Neural cell (in vitro differentiated cells): ENCODE measurements at regions not wholly inside any gene's neighbourhood (a gene's known extent, or its start where the extent isn't known, plus 50 kb on each side); places are given as distances from the start of the nearest gene placed in this dataset.

ENCODE experiments used
- H2AFZ ChIP-seq: fragments of 200-600, 300-800 bp; sonication (generic), shearing (Covaris generic); 2 replicates; pipeline ENCODE4 v1.6.0; 2014; ENCODE audit warnings: low read depth, mild to moderate bottlenecking, antibody characterized with exemption, low read length, moderate library complexity
- H3F3A ChIP-seq: fragments of 200-600 bp; shearing (Covaris generic); 2 replicates; pipeline ENCODE4 v1.6.1; 2016; ENCODE audit warnings: mild to moderate bottlenecking, moderate library complexity, mixed read lengths, antibody characterized with exemption, low read length; ENCODE audit not compliant: insufficient read depth, poor library complexity, severe bottlenecking
- H3K27ac ChIP-seq: fragments of 200-600, 300-800 bp; sonication (generic), shearing (Covaris generic); 2 replicates; pipeline ENCODE4 v1.5.1; 2014; ENCODE audit warnings: mild to moderate bottlenecking, low read length, moderate library complexity
- H3K27me3 ChIP-seq: fragments of 300-800, 200-600 bp; sonication (generic), shearing (Covaris generic); 2 replicates; pipeline ENCODE4 v1.6.0; 2014; ENCODE audit warnings: mild to moderate bottlenecking, low read depth, low read length, moderate library complexity; ENCODE audit not compliant: insufficient read depth
- H3K36me3 ChIP-seq: fragments of 300-800, 200-600 bp; sonication (generic), shearing (Covaris generic); 2 replicates; pipeline ENCODE4 v1.5.1; 2014; ENCODE audit warnings: mild to moderate bottlenecking, antibody characterized with exemption, low read length, moderate library complexity; ENCODE audit not compliant: insufficient read depth
- H3K4me2 ChIP-seq: fragments of 300-800, 200-600 bp; sonication (generic), shearing (Covaris generic); 2 replicates; pipeline ENCODE4 v1.6.0; 2014; ENCODE audit warnings: mild to moderate bottlenecking, low read length
- H3K4me3 ChIP-seq: fragments of 300-800, 200-600 bp; sonication (generic), shearing (Covaris generic); 2 replicates; pipeline ENCODE4 v1.5.1; 2014; ENCODE audit warnings: mild to moderate bottlenecking, low read length, moderate library complexity
- H3K79me2 ChIP-seq: fragments of 200-600 bp; shearing (Covaris generic); replicated peaks from 2 replicates; pipeline ENCODE4 v1.6.0; 2014; ENCODE audit warnings: mild to moderate bottlenecking, low read length, moderate library complexity; ENCODE audit not compliant: insufficient read depth
- H3K9ac ChIP-seq: fragments of 300-800, 200-600 bp; sonication (generic), shearing (Covaris generic); 2 replicates; pipeline ENCODE4 v1.6.1; 2016; ENCODE audit warnings: mild to moderate bottlenecking, low read length, mixed read lengths
- H3K9me2 ChIP-seq: fragments of 200-600 bp; shearing (Covaris generic); 2 replicates; pipeline ENCODE4 v1.6.1; 2016; ENCODE audit warnings: mild to moderate bottlenecking, low read length, mixed read lengths; ENCODE audit not compliant: insufficient read depth
- H3K9me3 ChIP-seq: fragments of 200-600, 300-800 bp; sonication (generic), shearing (Covaris generic); 2 replicates; pipeline ENCODE4 v1.6.1; 2016; ENCODE audit warnings: mild to moderate bottlenecking, mixed run types, low read length, moderate library complexity, mixed read lengths
- H4K20me1 ChIP-seq: fragments of 200-600 bp; shearing (Covaris generic); 2 replicates; pipeline ENCODE4 v1.6.1; 2016; ENCODE audit warnings: mild to moderate bottlenecking, mixed run types; ENCODE audit not compliant: insufficient read depth
- EP300 ChIP-seq: fragments of 450-650 bp; conservative IDR thresholded peaks from 2 replicates; pipeline ENCODE4 v1.6.1; 2014; ENCODE audit warnings: antibody characterized with exemption, mild to moderate bottlenecking, moderate library complexity; ENCODE audit not compliant: poor library complexity, severe bottlenecking
- EZH2 ChIP-seq: fragments of 200-600, 300-800 bp; shearing (Covaris generic), sonication (generic); IDR thresholded peaks from 2 replicates; pipeline ENCODE4 v1.6.1; 2014; ENCODE audit warnings: antibody characterized with exemption, low read length, borderline replicate concordance, mild to moderate bottlenecking; ENCODE audit not compliant: insufficient read depth, poor library complexity, severe bottlenecking
- MXI1 ChIP-seq: fragments of 450-650 bp; conservative IDR thresholded peaks from 2 replicates; pipeline ENCODE4 v1.6.1; 2014; ENCODE audit warnings: antibody characterized with exemption, mild to moderate bottlenecking; ENCODE audit not compliant: poor library complexity, severe bottlenecking
- POLR2AphosphoS5 ChIP-seq: IDR thresholded peaks from 2 replicates; pipeline ENCODE4 v1.6.1; 2012
- RAD21 ChIP-seq: fragments of 450-650 bp; conservative IDR thresholded peaks from 2 replicates; pipeline ENCODE4 v1.6.1; 2014; ENCODE audit warnings: antibody characterized with exemption, mild to moderate bottlenecking, moderate library complexity
- REST ChIP-seq: IDR thresholded peaks from 2 replicates; pipeline ENCODE4 v1.6.1; 2012; ENCODE audit warnings: borderline replicate concordance
- SMC3 ChIP-seq: fragments of 450-650 bp; conservative IDR thresholded peaks from 2 replicates; pipeline ENCODE4 v1.6.1; 2014; ENCODE audit warnings: antibody characterized with exemption, mild to moderate bottlenecking, moderate library complexity; ENCODE audit not compliant: poor library complexity
- TAF1 ChIP-seq: IDR thresholded peaks from 2 replicates; pipeline ENCODE4 v1.6.1; 2012; ENCODE audit warnings: low read depth
- TF ChIP-seq, protein P1 (sequence below): fragments of 450-650 bp; IDR thresholded peaks from 2 replicates; pipeline ENCODE4 v1.5.1; 2014; ENCODE audit warnings: antibody characterized with exemption, mild to moderate bottlenecking, moderate library complexity; ENCODE audit not compliant: poor library complexity, severe bottlenecking

- Histone ChIP-seq H3K9me2 (no peaks in the 10 kb centered on the region), H3K9ac (no peak overlapping the region), H4K20me1 (no peaks in the 10 kb centered on the region), H3K36me3 (no peaks in the 10 kb centered on the region), H3F3A (no peaks in the 10 kb centered on the region), H3K4me3 (no peak overlapping the region), H2AFZ (no peak overlapping the region), H3K4me2 (no peak overlapping the region), H3K9me3 (no peaks in the 10 kb centered on the region), H3K27ac (no peak overlapping the region), H3K79me2 (no peaks in the 10 kb centered on the region), H3K27me3 (no peaks in the 10 kb centered on the region)
- TF ChIP-seq POLR2AphosphoS5 (no peak), RAD21 (no peak), EZH2 (no peak), REST (no peak)
Observed at GRCh38 chr7:50872437-50872836, 89.7 kb upstream of the GRB10 start.

DNA sequence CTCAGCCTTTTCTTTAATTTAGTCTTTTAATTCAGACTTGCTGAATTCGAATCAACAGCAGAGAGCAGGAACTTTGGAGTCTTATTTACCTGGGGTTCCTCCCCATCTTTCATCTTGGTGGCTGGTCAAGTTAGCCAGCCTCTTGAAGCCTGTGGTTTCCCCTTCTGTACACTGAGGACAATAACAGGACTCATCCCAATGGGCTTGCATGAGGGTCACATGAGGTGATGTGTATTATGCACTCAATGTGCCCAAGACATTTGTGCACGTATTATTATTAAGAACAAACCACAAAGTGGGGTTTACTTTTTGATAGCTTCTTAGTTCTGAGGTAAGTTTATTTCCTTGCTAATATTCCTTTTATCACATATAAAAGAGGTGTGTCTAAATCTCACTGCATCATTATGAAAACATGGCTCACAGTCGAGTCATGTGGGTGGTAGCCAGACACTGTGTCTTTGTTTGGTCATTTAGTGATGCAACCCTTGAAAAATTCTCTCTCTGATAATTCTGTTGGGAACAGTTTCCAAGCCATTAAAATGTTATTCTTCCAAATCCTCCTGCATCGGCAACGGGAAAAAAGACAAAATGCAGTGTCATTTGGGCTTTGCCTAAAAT, 86.5 kb upstream of the GRB10 start:
- H2AFZ ChIP-seq = no peak overlapping the region
- no peaks in the 10 kb centered on the region for H3K79me2 ChIP-seq
- no peak overlapping the region for H3K4me2 ChIP-seq
- no peaks in the 10 kb centered on the region for H3K9me3 ChIP-seq
- no peak overlapping the region for H3K27ac ChIP-seq
- no peak overlapping the region for H3K4me3 ChIP-seq
- H3K27me3 ChIP-seq = no peaks in the 10 kb centered on the region
- H3F3A ChIP-seq = no peaks in the 10 kb centered on the region
- H3K9me2 ChIP-seq = no peaks in the 10 kb centered on the region
- no peak overlapping the region for H3K9ac ChIP-seq
- no peaks in the 10 kb centered on the region for H3K36me3 ChIP-seq
- H4K20me1 ChIP-seq = no peaks in the 10 kb centered on the region
- no peak for TF ChIP-seq EZH2
- TF ChIP-seq TAF1 = no peak
- TF ChIP-seq REST = no peak
- TF ChIP-seq, protein P1, sequence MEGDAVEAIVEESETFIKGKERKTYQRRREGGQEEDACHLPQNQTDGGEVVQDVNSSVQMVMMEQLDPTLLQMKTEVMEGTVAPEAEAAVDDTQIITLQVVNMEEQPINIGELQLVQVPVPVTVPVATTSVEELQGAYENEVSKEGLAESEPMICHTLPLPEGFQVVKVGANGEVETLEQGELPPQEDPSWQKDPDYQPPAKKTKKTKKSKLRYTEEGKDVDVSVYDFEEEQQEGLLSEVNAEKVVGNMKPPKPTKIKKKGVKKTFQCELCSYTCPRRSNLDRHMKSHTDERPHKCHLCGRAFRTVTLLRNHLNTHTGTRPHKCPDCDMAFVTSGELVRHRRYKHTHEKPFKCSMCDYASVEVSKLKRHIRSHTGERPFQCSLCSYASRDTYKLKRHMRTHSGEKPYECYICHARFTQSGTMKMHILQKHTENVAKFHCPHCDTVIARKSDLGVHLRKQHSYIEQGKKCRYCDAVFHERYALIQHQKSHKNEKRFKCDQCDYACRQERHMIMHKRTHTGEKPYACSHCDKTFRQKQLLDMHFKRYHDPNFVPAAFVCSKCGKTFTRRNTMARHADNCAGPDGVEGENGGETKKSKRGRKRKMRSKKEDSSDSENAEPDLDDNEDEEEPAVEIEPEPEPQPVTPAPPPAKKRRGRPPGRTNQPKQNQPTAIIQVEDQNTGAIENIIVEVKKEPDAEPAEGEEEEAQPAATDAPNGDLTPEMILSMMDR = no peak
- no peak for TF ChIP-seq EP300
- TF ChIP-seq RAD21 = no peak
- TF ChIP-seq MXI1 = no peak
- TF ChIP-seq POLR2AphosphoS5 = no peak
- no peak for TF ChIP-seq SMC3
